ENCODE measurements at regions not wholly inside any gene's neighbourhood (a gene's known extent, or its start where the extent isn't known, plus 50 kb on each side); places are given as distances from the start of the nearest gene placed in this dataset.

GRCh38 chr10:43981696-43982095, 333.0 kb upstream of the ZNF32 start:
- H3K27ac Mint-ChIP-seq = no peak overlapping the region

GRCh38 chr10:43981232-43981631, 332.6 kb upstream of the ZNF32 start:
- DNase-seq (no peak), ATAC-seq (ENCODE audit: poor library complexity) (no peak)
- Mint-ChIP-seq H3K27me3 (no peaks in the 10 kb centered on the region), H3K27ac (no peak overlapping the region), H3K9me3 (no peaks in the 10 kb centered on the region), H3K36me3 (ENCODE audit: low read depth) (no peaks in the 10 kb centered on the region), H3K4me3 (no peak overlapping the region), H3K4me1 (ENCODE audit: low read depth) (peaks cover 14% of the 10 kb centered on the region)
- POLR2A ChIA-PET = no interaction called here
- no peak overlapping the region for H3K27ac ChIP-seq (ENCODE audit: low read depth in 1 of 2, low read length in 2 of 2)
- H3K27me3 ChIP-seq (ENCODE audit: control insufficient read depth in 1 of 2, insufficient read depth in 2 of 2, low read length in 2 of 2) = no peaks in the 10 kb centered on the region
- H3K4me1 ChIP-seq (ENCODE audit: insufficient read depth, low read length) = peaks cover 5% of the 10 kb centered on the region
- H3K4me3 ChIP-seq (ENCODE audit: low read length) = no peak overlapping the region
- H3K9me3 ChIP-seq (ENCODE audit: control insufficient read depth in 1 of 2, insufficient read depth in 1 of 2, low read length in 2 of 2) = no peaks in the 10 kb centered on the region
- CTCF ChIA-PET = no interaction called here
- intact Hi-C loops (cut with DNase I, micrococcal nuclease) = no loop called here
- H3K36me3 ChIP-seq (ENCODE audit: insufficient read depth, low read length) = no peaks in the 10 kb centered on the region
- no peak for TF ChIP-seq CTCF (IDR thresholded peaks at IDR 0.05)

More at GRCh38 chr10:43981696-43982095, 333.0 kb upstream of the ZNF32 start:
- Mint-ChIP-seq H3K4me3 (no peak overlapping the region), H3K36me3 (ENCODE audit: low read depth) (no peaks in the 10 kb centered on the region), H3K9me3 (no peaks in the 10 kb centered on the region), H3K4me1 (ENCODE audit: low read depth) (peaks cover 14% of the 10 kb centered on the region), H3K27me3 (no peaks in the 10 kb centered on the region)
- peaks cover 5% of the 10 kb centered on the region for H3K4me1 ChIP-seq (ENCODE audit: insufficient read depth, low read length)
- ATAC-seq (ENCODE audit: poor library complexity) (no peak), DNase-seq (no peak)
- no peaks in the 10 kb centered on the region for H3K36me3 ChIP-seq (ENCODE audit: insufficient read depth, low read length)
- H3K27me3 ChIP-seq (ENCODE audit: control insufficient read depth in 1 of 2, insufficient read depth in 2 of 2, low read length in 2 of 2) = no peaks in the 10 kb centered on the region
- H3K4me3 ChIP-seq (ENCODE audit: low read length) = no peak overlapping the region
- intact Hi-C loops (cut with DNase I, micrococcal nuclease) = no loop called here
- no peak overlapping the region for H3K27ac ChIP-seq (ENCODE audit: low read depth in 1 of 2, low read length in 2 of 2)
- ChIA-PET CTCF (no interaction called here), POLR2A (no interaction called here)
- TF ChIP-seq CTCF (IDR thresholded peaks at IDR 0.05) = no peak
- no peaks in the 10 kb centered on the region for H3K9me3 ChIP-seq (ENCODE audit: control insufficient read depth in 1 of 2, insufficient read depth in 1 of 2, low read length in 2 of 2)

- Histone ChIP-seq H3K4me1 (ENCODE audit: insufficient read depth, low read length) (peaks cover 5% of the 10 kb centered on the region), H3K4me3 (ENCODE audit: low read length) (no peak overlapping the region), H3K36me3 (ENCODE audit: insufficient read depth, low read length) (no peaks in the 10 kb centered on the region), H3K27me3 (ENCODE audit: control insufficient read depth in 1 of 2, insufficient read depth in 2 of 2, low read length in 2 of 2) (no peaks in the 10 kb centered on the region), H3K27ac (ENCODE audit: low read depth in 1 of 2, low read length in 2 of 2) (no peak overlapping the region), H3K9me3 (ENCODE audit: control insufficient read depth in 1 of 2, insufficient read depth in 1 of 2, low read length in 2 of 2) (no peaks in the 10 kb centered on the region)
- ATAC-seq (ENCODE audit: poor library complexity) = no peak
- intact Hi-C loops (cut with DNase I, micrococcal nuclease) = no loop called here
- CTCF ChIA-PET = no interaction called here
- Mint-ChIP-seq H3K36me3 (ENCODE audit: low read depth) (no peaks in the 10 kb centered on the region), H3K4me1 (ENCODE audit: low read depth) (peaks cover 14% of the 10 kb centered on the region), H3K27me3 (no peaks in the 10 kb centered on the region), H3K9me3 (no peaks in the 10 kb centered on the region), H3K27ac (no peak overlapping the region), H3K4me3 (no peak overlapping the region)
- no peak for TF ChIP-seq CTCF (IDR thresholded peaks at IDR 0.05)
- POLR2A ChIA-PET = no interaction called here
- no peak for DNase-seq
These were observed 332.0 kb upstream of the ZNF32 start for GRCh38 chr10:43980715-43981114.

All from CD4-positive, alpha-beta T cell (primary cell).